ENCODE measurements at regions not wholly inside any gene's neighbourhood (a gene's known extent, or its start where the extent isn't known, plus 50 kb on each side); places are given as distances from the start of the nearest gene placed in this dataset.

- TF ChIP-seq, protein P1, sequence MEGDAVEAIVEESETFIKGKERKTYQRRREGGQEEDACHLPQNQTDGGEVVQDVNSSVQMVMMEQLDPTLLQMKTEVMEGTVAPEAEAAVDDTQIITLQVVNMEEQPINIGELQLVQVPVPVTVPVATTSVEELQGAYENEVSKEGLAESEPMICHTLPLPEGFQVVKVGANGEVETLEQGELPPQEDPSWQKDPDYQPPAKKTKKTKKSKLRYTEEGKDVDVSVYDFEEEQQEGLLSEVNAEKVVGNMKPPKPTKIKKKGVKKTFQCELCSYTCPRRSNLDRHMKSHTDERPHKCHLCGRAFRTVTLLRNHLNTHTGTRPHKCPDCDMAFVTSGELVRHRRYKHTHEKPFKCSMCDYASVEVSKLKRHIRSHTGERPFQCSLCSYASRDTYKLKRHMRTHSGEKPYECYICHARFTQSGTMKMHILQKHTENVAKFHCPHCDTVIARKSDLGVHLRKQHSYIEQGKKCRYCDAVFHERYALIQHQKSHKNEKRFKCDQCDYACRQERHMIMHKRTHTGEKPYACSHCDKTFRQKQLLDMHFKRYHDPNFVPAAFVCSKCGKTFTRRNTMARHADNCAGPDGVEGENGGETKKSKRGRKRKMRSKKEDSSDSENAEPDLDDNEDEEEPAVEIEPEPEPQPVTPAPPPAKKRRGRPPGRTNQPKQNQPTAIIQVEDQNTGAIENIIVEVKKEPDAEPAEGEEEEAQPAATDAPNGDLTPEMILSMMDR (conservative IDR thresholded peaks at IDR 0.05 in 1 of 2, IDR thresholded peaks at IDR 0.05 in 1 of 2; ENCODE audit: extremely low read depth in 1 of 2, insufficient read depth in 1 of 2, low read depth in 1 of 2, low read length in 2 of 2): no peak
- no peak for TF ChIP-seq EZH2 (IDR thresholded peaks at IDR 0.05; ENCODE audit: borderline replicate concordance, low read length)
Observed at GRCh38 chr6:147837540-147837939, 329.1 kb downstream of the SAMD5 start.

Data from mammary epithelial cell (primary cell).